Activated CD4-positive, alpha-beta memory T cell treated with anti-CD3 and anti-CD28 coated beads for 36 hours (primary cell): ENCODE measurements at regions not wholly inside any gene's neighbourhood (a gene's known extent, or its start where the extent isn't known, plus 50 kb on each side); places are given as distances from the start of the nearest gene placed in this dataset.

Source experiments
- CTCF ChIA-PET: fragments of 350-600 bp; sonication (Branson Sonifier 250); formaldehyde crosslinking; loops from one replicate; lab custom pipeline; 2021; ENCODE audit warnings: antibody characterized with exemption, inconsistent platforms; lab: Charles Lee
- POLR2A ChIA-PET: fragments of 350-600 bp; sonication (Branson Sonifier 250); formaldehyde crosslinking; loops from one replicate; lab custom pipeline; 2021; ENCODE audit warnings: antibody characterized with exemption; lab: Charles Lee
- DNase-seq: peaks from one replicate; pipeline ENCODE4 v3.0.0-alpha.2; 2020
- H3K27ac Mint-ChIP-seq: one replicate; pipeline ENCODE4 v1.8.0; 2021; ENCODE audit warnings: mixed read lengths
- H3K27me3 Mint-ChIP-seq: one replicate; pipeline ENCODE4 v1.8.0; 2021; ENCODE audit warnings: mixed read lengths
- H3K36me3 Mint-ChIP-seq: one replicate; pipeline ENCODE4 v1.8.0; 2021; ENCODE audit warnings: mixed read lengths
- H3K4me1 Mint-ChIP-seq: one replicate; pipeline ENCODE4 v1.8.0; 2021; ENCODE audit warnings: low read depth, mixed read lengths
- H3K4me3 Mint-ChIP-seq: one replicate; pipeline ENCODE4 v1.8.0; 2021; ENCODE audit warnings: mild to moderate bottlenecking, mixed read lengths
- H3K9me3 Mint-ChIP-seq: one replicate; pipeline ENCODE4 v1.8.0; 2021; ENCODE audit warnings: mixed read lengths
- intact Hi-C: fragments of 100-400 bp; cut with micrococcal nuclease; formaldehyde crosslinking; loops from one replicate; pipeline ENCODE4 v1.15.1; 2023

GRCh38 chr2:34373586-34374233 is 774.6 kb upstream of the FAM98A start:
- no peaks in the 10 kb centered on the region for H3K27me3 Mint-ChIP-seq
- no peak for DNase-seq
- no peak overlapping the region for H3K4me3 Mint-ChIP-seq
- intact Hi-C loops: no loop called here
- POLR2A ChIA-PET: no interaction called here
- no peaks in the 10 kb centered on the region for H3K36me3 Mint-ChIP-seq
- peaks cover 2% of the 10 kb centered on the region for H3K9me3 Mint-ChIP-seq
- H3K4me1 Mint-ChIP-seq: no peaks in the 10 kb centered on the region
- CTCF ChIA-PET: no interaction called here
- H3K27ac Mint-ChIP-seq: no peak overlapping the region

- ChIA-PET POLR2A (no interaction called here), CTCF (no interaction called here)
- H3K9me3 Mint-ChIP-seq: peaks cover 2% of the 10 kb centered on the region
- H3K4me1 Mint-ChIP-seq: no peaks in the 10 kb centered on the region
- intact Hi-C loops: no loop called here
- H3K4me3 Mint-ChIP-seq: no peak overlapping the region
- H3K27ac Mint-ChIP-seq: no peak overlapping the region
- no peaks in the 10 kb centered on the region for H3K27me3 Mint-ChIP-seq
- DNase-seq: no peak
- H3K36me3 Mint-ChIP-seq: no peaks in the 10 kb centered on the region
Observed at GRCh38 chr2:34372967-34373366, 773.9 kb upstream of the FAM98A start.

- no peaks in the 10 kb centered on the region for H3K27me3 Mint-ChIP-seq
- DNase-seq: no peak
- ChIA-PET CTCF (no interaction called here), POLR2A (no interaction called here)
- H3K4me3 Mint-ChIP-seq: no peak overlapping the region
- peaks cover 2% of the 10 kb centered on the region for H3K9me3 Mint-ChIP-seq
- no peaks in the 10 kb centered on the region for H3K36me3 Mint-ChIP-seq
- intact Hi-C loops: no loop called here
- H3K27ac Mint-ChIP-seq: no peak overlapping the region
- no peaks in the 10 kb centered on the region for H3K4me1 Mint-ChIP-seq
Observed at GRCh38 chr2:34371711-34372110, 772.6 kb upstream of the FAM98A start.

GRCh38 chr2:34368304-34368703 is 769.2 kb upstream of the FAM98A start:
- ChIA-PET POLR2A (no interaction called here), CTCF (no interaction called here)
- no peaks in the 10 kb centered on the region for H3K27me3 Mint-ChIP-seq
- DNase-seq: no peak
- H3K36me3 Mint-ChIP-seq: no peaks in the 10 kb centered on the region
- peaks cover 2% of the 10 kb centered on the region for H3K9me3 Mint-ChIP-seq
- intact Hi-C loops: no loop called here
- no peak overlapping the region for H3K27ac Mint-ChIP-seq
- no peak overlapping the region for H3K4me3 Mint-ChIP-seq
- no peaks in the 10 kb centered on the region for H3K4me1 Mint-ChIP-seq

GRCh38 chr2:34365932-34366331 is 766.8 kb upstream of the FAM98A start:
- Mint-ChIP-seq H3K36me3 (no peaks in the 10 kb centered on the region), H3K4me1 (no peaks in the 10 kb centered on the region), H3K4me3 (no peak overlapping the region), H3K9me3 (peaks cover 2% of the 10 kb centered on the region), H3K27ac (no peak overlapping the region), H3K27me3 (no peaks in the 10 kb centered on the region)
- DNase-seq: no peak
- POLR2A ChIA-PET: interaction anchor here (0.6 kb wide), 1 partner anchor 1668 kb away, joined by 3 read pairs; no protein-coding TSS in a partner anchor
- intact Hi-C loops: no loop called here
- CTCF ChIA-PET: no interaction called here

GRCh38 chr2:34365512-34365911 is 766.4 kb upstream of the FAM98A start:
- no peak overlapping the region for H3K27ac Mint-ChIP-seq
- intact Hi-C loops: no loop called here
- H3K27me3 Mint-ChIP-seq: no peaks in the 10 kb centered on the region
- H3K4me3 Mint-ChIP-seq: no peak overlapping the region
- no peaks in the 10 kb centered on the region for H3K36me3 Mint-ChIP-seq
- CTCF ChIA-PET: no interaction called here
- no peaks in the 10 kb centered on the region for H3K9me3 Mint-ChIP-seq
- no peak for DNase-seq
- H3K4me1 Mint-ChIP-seq: no peaks in the 10 kb centered on the region
- POLR2A ChIA-PET: interaction anchor here (0.6 kb wide), 1 partner anchor 1668 kb away, joined by 3 read pairs; no protein-coding TSS in a partner anchor

- no peaks in the 10 kb centered on the region for H3K9me3 Mint-ChIP-seq
- no peak overlapping the region for H3K27ac Mint-ChIP-seq
- intact Hi-C loops: no loop called here
- POLR2A ChIA-PET: no interaction called here
- H3K36me3 Mint-ChIP-seq: no peaks in the 10 kb centered on the region
- H3K4me1 Mint-ChIP-seq: no peaks in the 10 kb centered on the region
- no peak overlapping the region for H3K4me3 Mint-ChIP-seq
- no peaks in the 10 kb centered on the region for H3K27me3 Mint-ChIP-seq
- CTCF ChIA-PET: no interaction called here
- no peak for DNase-seq
Observed at GRCh38 chr2:34353509-34354113, 754.5 kb upstream of the FAM98A start.

- CTCF ChIA-PET: interaction anchor here (1.4 kb wide), 1 partner anchor 9 kb away, joined by 3 read pairs; no protein-coding TSS in a partner anchor
- Mint-ChIP-seq H3K27ac (no peak overlapping the region), H3K36me3 (no peaks in the 10 kb centered on the region), H3K4me1 (no peaks in the 10 kb centered on the region), H3K4me3 (no peak overlapping the region), H3K27me3 (no peaks in the 10 kb centered on the region), H3K9me3 (peaks cover 2% of the 10 kb centered on the region)
- no peak for DNase-seq
- POLR2A ChIA-PET: no interaction called here
- intact Hi-C loops: no loop called here
Observed at GRCh38 chr2:34349527-34349926, 750.4 kb upstream of the FAM98A start.

GRCh38 chr2:34345030-34345429 is 745.9 kb upstream of the FAM98A start:
- no peaks in the 10 kb centered on the region for H3K4me1 Mint-ChIP-seq

GRCh38 chr2:34340307-34340706 is 741.2 kb upstream of the FAM98A start:
- Mint-ChIP-seq H3K4me1 (no peaks in the 10 kb centered on the region), H3K36me3 (no peaks in the 10 kb centered on the region), H3K27ac (no peak overlapping the region), H3K9me3 (peaks cover 3% of the 10 kb centered on the region), H3K4me3 (no peak overlapping the region), H3K27me3 (no peaks in the 10 kb centered on the region)
- intact Hi-C loops: no loop called here
- POLR2A ChIA-PET: no interaction called here
- DNase-seq: no peak
- CTCF ChIA-PET: no interaction called here

More at GRCh38 chr2:34345030-34345429, 745.9 kb upstream of the FAM98A start:
- H3K9me3 Mint-ChIP-seq: peaks cover 5% of the 10 kb centered on the region
- no peaks in the 10 kb centered on the region for H3K36me3 Mint-ChIP-seq
- CTCF ChIA-PET: no interaction called here
- intact Hi-C loops: no loop called here
- no peak overlapping the region for H3K4me3 Mint-ChIP-seq
- DNase-seq: no peak
- POLR2A ChIA-PET: no interaction called here
- H3K27ac Mint-ChIP-seq: no peak overlapping the region
- H3K27me3 Mint-ChIP-seq: no peaks in the 10 kb centered on the region

GRCh38 chr2:34337735-34338134 is 738.6 kb upstream of the FAM98A start:
- CTCF ChIA-PET: no interaction called here
- Mint-ChIP-seq H3K4me1 (no peaks in the 10 kb centered on the region), H3K27me3 (no peaks in the 10 kb centered on the region), H3K4me3 (no peak overlapping the region), H3K27ac (no peak overlapping the region), H3K36me3 (no peaks in the 10 kb centered on the region), H3K9me3 (peaks cover 3% of the 10 kb centered on the region)
- intact Hi-C loops: no loop called here
- POLR2A ChIA-PET: no interaction called here
- DNase-seq: no peak

GRCh38 chr2:34332813-34333212 is 733.7 kb upstream of the FAM98A start:
- H3K27ac Mint-ChIP-seq: no peak overlapping the region
- no peaks in the 10 kb centered on the region for H3K4me1 Mint-ChIP-seq
- ChIA-PET CTCF (no interaction called here), POLR2A (no interaction called here)
- DNase-seq: no peak
- H3K4me3 Mint-ChIP-seq: no peak overlapping the region
- intact Hi-C loops: no loop called here
- no peaks in the 10 kb centered on the region for H3K27me3 Mint-ChIP-seq
- peaks cover 3% of the 10 kb centered on the region for H3K9me3 Mint-ChIP-seq
- no peaks in the 10 kb centered on the region for H3K36me3 Mint-ChIP-seq

- peaks cover 3% of the 10 kb centered on the region for H3K9me3 Mint-ChIP-seq
- H3K4me1 Mint-ChIP-seq: no peaks in the 10 kb centered on the region
- intact Hi-C loops: no loop called here
- CTCF ChIA-PET: no interaction called here
- H3K4me3 Mint-ChIP-seq: no peak overlapping the region
- H3K27ac Mint-ChIP-seq: no peak overlapping the region
- no peaks in the 10 kb centered on the region for H3K36me3 Mint-ChIP-seq
- DNase-seq: no peak
- POLR2A ChIA-PET: no interaction called here
- H3K27me3 Mint-ChIP-seq: no peaks in the 10 kb centered on the region
Observed at GRCh38 chr2:34320056-34320455, 721.0 kb upstream of the FAM98A start.
